GM19372 (cell line): ENCODE measurements at regions not wholly inside any gene's neighbourhood (a gene's known extent, or its start where the extent isn't known, plus 50 kb on each side); places are given as distances from the start of the nearest gene placed in this dataset.

Experiments
- ATAC-seq: cut with Tn5 transposase; IDR thresholded peaks from one replicate; pipeline ENCODE4 v1.9.1; 2021; ENCODE audit warnings: mild to moderate bottlenecking, low read depth, moderate library complexity; ENCODE audit not compliant: unreplicated experiment

GRCh38 chr5:74430631-74431289, 209.8 kb downstream of the ENC1 start:
- ATAC-seq: no peak

GRCh38 chr5:74429495-74429894, 211.0 kb downstream of the ENC1 start:
- no peak for ATAC-seq

- no peak for ATAC-seq
Measured at GRCh38 chr5:74428876-74429275, 211.7 kb downstream of the ENC1 start.

DNA sequence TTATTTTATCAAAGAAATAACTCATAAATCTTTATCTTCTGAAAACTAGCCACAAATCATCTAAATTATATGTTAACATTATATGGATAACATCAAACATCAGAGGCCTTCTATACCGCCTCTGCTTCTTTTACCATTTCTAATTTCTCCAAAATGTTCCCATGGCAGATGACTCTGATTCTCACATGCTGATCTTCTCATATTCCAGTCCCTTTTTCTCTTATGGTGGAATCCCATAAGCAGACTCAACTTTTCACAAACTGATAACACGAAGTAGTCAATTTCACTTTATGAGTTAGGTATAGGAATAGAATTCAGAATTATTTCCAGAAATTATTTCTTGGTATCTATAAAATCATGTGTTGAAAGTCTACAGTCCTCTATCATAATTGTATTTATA, 212.3 kb downstream of the ENC1 start:
- ATAC-seq: no peak

- ATAC-seq: no peak
Measured at GRCh38 chr5:74426506-74426905, 214.0 kb downstream of the ENC1 start.

DNA sequence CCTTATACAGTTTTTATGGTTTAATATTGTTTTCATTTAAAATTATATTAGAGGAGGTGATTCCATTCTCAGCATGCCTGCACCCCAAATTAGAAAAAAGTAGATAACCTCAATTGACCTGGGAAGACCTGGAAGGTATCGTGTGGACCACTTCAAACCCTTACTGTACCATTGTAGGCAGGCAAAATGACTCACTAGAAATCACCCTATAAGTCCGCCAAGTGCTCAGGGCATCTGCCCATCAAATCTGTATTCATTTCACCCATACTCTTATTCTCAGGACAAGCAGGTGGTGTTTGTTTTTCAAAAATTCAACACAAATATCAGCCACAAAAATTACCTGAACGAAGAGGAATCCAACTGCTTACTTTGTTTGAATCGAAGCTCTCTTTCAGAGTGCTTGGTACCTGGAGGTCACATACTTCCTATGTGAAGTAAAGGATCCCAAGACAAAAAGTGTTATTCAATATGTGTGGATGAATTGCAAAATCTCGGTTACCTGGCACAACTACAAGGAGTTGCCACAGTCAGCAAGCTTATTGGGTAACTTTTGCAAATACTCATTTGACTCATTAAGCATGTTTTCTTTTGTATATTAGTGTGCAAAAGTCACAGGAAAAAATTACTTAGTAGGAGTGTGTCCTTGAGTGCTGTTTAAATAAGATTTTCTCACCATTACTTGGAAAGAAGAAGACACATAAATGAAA, 216.2 kb downstream of the ENC1 start:
- ATAC-seq: no peak

DNA sequence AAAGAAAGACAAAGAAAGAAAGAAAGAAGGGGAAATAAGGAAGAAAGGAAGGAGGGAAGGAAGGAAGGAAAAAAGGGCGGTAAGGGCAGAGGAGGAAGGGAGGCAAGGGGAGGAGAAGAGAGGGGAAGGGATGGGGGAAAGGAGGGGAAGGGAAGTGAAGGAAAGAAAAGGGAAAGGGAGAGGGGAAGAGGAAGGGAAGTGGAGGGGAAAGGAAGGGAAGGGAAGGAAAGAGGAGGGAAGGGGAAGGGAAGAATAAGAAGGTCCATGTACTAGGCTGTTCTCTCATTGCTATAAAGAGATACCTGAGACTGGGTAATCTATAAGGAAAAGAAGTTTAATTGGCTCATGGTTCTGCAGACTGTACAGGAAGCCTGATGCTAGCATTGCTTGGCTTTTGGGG, 217.1 kb downstream of the ENC1 start:
- ATAC-seq: no peak

DNA sequence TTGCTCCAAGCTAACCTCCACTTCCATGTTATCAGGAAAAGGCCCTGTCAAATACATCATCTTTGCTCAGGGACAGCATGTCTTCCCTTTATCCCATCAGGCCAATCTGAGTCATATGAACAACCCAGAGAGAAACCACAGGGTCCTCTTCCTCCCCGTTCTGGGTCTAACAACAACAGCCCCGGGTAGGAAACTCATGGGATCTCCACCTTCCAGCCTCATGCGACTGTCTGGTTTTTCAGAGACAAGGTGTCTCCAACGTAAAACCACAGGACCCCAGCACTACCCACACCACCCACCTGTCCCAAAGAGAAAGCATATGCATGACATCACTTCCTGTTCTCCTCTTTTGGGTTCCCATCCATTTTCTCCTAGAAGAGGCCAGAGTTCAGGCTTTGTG, 217.9 kb downstream of the ENC1 start:
- no peak for ATAC-seq

- ATAC-seq: no peak
Measured at GRCh38 chr5:74422030-74422429, 218.5 kb downstream of the ENC1 start.

GRCh38 chr5:74421377-74421776, 219.2 kb downstream of the ENC1 start:
- ATAC-seq: no peak

GRCh38 chr5:74420947-74421346, 219.6 kb downstream of the ENC1 start:
- ATAC-seq: no peak

GRCh38 chr5:74420220-74420619, 220.3 kb downstream of the ENC1 start:
- ATAC-seq: no peak

GRCh38 chr5:74419468-74419867, 221.1 kb downstream of the ENC1 start:
- ATAC-seq: no peak

DNA sequence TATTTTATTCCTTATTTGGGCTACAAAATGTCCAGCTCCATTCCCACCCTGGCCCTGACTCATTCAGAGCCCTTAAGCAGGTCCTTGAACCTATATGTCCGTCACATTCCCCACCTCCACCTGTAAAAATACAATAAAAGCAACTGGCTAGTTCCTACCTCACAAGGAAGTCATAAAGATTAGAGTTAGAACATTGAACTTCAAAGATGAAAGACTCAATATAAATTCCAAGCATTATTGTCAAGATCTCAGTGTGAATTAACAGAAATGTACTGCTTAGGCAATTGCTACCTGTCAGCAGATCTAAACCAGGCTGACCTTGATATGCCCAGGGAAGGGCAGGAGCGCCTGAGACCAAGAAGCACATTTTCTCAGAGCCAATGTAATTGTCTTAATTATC, 221.8 kb downstream of the ENC1 start:
- ATAC-seq: no peak

- no peak for ATAC-seq
Measured at GRCh38 chr5:74418261-74418660, 222.3 kb downstream of the ENC1 start.

DNA sequence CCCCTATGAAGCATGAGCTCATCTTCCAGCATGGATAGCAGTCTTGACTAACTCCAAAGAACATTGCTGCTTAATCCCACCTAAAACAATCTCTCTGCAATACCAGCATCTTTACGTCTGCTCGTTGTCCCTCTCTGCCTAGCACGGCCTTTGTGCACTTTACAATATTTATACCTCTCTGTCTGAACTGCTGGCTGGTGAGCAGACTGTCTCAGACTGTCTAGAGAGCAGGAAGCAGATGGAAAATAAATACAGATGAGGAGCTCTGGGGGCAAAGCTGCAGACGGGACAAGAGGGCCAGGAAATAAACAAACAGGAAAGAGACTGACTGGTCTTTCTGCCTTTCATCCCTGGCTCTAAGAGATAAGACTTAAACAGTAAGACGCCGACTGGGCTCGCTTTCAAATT, 224.8 kb downstream of the ENC1 start:
- no peak for ATAC-seq

DNA sequence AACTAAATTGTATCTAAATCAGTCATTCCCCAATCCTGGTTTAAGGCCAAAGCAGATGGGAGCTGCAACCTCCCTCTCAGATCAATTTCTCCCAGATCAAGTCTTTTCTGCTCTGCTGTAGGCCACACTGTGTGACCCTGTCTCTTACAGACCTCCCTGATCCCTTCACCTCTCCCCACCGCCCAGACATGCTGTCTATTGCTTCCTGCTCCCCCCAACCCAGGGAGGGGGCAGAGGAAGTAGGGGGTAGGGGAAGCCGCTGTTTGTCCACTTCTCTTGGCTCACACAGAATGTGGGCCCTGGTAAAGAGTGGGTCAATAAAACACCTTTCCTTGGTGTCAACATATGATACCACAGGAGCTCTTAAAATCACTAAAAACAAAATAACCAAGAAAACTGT, 226.3 kb downstream of the ENC1 start:
- no peak for ATAC-seq

- ATAC-seq: no peak
Measured at GRCh38 chr5:74413403-74414048, 227.0 kb downstream of the ENC1 start.

- no peak for ATAC-seq
Measured at GRCh38 chr5:74412066-74412465, 228.5 kb downstream of the ENC1 start.

- no peak for ATAC-seq
Measured at GRCh38 chr5:74409712-74410111, 230.8 kb downstream of the ENC1 start.

DNA sequence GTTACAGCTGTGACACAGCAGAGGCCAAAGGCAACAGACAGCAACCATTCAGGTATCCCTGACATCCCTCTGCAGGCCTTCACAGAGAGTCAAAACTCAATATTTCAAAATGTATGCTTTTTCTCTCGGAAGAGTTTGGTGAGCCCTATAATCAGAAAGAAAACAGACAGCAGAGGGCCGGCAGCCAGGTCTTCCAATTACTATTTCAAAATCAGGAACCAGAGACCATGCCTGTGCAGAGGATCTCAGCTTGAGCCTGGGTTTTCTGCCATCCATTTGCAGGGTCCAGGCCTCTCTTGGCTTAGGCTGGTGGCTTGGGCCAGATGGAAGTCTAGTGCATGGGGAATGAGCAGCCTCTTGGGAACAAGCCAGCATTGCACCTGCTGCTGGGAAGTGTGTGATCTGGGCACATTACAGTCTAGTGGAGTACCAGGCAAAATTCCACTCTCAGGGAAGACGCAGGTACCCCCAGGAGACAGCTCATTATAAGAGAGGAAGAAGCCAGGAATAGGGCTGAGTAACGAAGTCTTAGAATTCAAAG, 231.3 kb downstream of the ENC1 start:
- ATAC-seq: no peak
